ENCODE measurements at regions not wholly inside any gene's neighbourhood (a gene's known extent, or its start where the extent isn't known, plus 50 kb on each side); places are given as distances from the start of the nearest gene placed in this dataset.

- intact Hi-C loops (cut with DNase I; ENCODE audit: low total_unique reads) = no loop called here
- no peak overlapping the region for H3K27ac ChIP-seq
- no peaks in the 10 kb centered on the region for H3K9me3 ChIP-seq
- no peak overlapping the region for H3K4me3 ChIP-seq
- H3K4me1 ChIP-seq = no peaks in the 10 kb centered on the region
- TF ChIP-seq CTCF (IDR thresholded peaks at IDR 0.05) (no peak), POLR2A (IDR thresholded peaks at IDR 0.05) (no peak)
- DNase-seq = no peak
- H3K36me3 ChIP-seq = peaks cover 0 to 3% of the 10 kb centered on the region in 2 donors
- H3K27me3 ChIP-seq = no peaks in the 10 kb centered on the region
These were observed 368.4 kb downstream of the TFEC start for GRCh38 chr7:115662120-115662519.

- H3K9me3 ChIP-seq = no peaks in the 10 kb centered on the region
These were observed 372.3 kb downstream of the TFEC start for GRCh38 chr7:115658223-115658622.

GRCh38 chr7:115654384-115655214 lies 376.0 kb downstream of the TFEC start:
- no peaks in the 10 kb centered on the region for H3K9me3 ChIP-seq
- H3K4me3 ChIP-seq = no peak overlapping the region
- TF ChIP-seq POLR2A (IDR thresholded peaks at IDR 0.05) (no peak), CTCF (IDR thresholded peaks at IDR 0.05) (no peak)
- H3K36me3 ChIP-seq = peaks cover 0 to 3% of the 10 kb centered on the region in 2 donors
- no peak overlapping the region for H3K27ac ChIP-seq
- no peaks in the 10 kb centered on the region for H3K27me3 ChIP-seq
- no peaks in the 10 kb centered on the region for H3K4me1 ChIP-seq
- intact Hi-C loops (cut with DNase I; ENCODE audit: low total_unique reads) = no loop called here
- no peak for DNase-seq

More at GRCh38 chr7:115658223-115658622, 372.3 kb downstream of the TFEC start:
- Histone ChIP-seq H3K27ac (no peak overlapping the region), H3K36me3 (peaks cover 0 to 3% of the 10 kb centered on the region in 2 donors), H3K27me3 (no peaks in the 10 kb centered on the region), H3K4me3 (no peak overlapping the region), H3K4me1 (no peaks in the 10 kb centered on the region)
- TF ChIP-seq CTCF (IDR thresholded peaks at IDR 0.05) (no peak), POLR2A (IDR thresholded peaks at IDR 0.05) (no peak)
- intact Hi-C loops (cut with DNase I; ENCODE audit: low total_unique reads) = no loop called here
- DNase-seq = no peak

- H3K4me3 ChIP-seq = no peak overlapping the region
- no peaks in the 10 kb centered on the region for H3K4me1 ChIP-seq
- H3K9me3 ChIP-seq = no peaks in the 10 kb centered on the region
- no peak for DNase-seq
- H3K27me3 ChIP-seq = no peaks in the 10 kb centered on the region
- TF ChIP-seq POLR2A (IDR thresholded peaks at IDR 0.05) = no peak
- no peak for TF ChIP-seq CTCF (IDR thresholded peaks at IDR 0.05)
- H3K27ac ChIP-seq = no peak overlapping the region
- no peaks in the 10 kb centered on the region for H3K36me3 ChIP-seq
- intact Hi-C loops (cut with DNase I; ENCODE audit: low total_unique reads) = no loop called here
These were observed 381.1 kb downstream of the TFEC start for GRCh38 chr7:115649429-115649828.

- H3K36me3 ChIP-seq = no peaks in the 10 kb centered on the region
- no peak overlapping the region for H3K4me3 ChIP-seq
These were observed 382.9 kb downstream of the TFEC start for GRCh38 chr7:115647712-115648111.

More at GRCh38 chr7:115647712-115648111, 382.9 kb downstream of the TFEC start:
- DNase-seq = no peak
- no peaks in the 10 kb centered on the region for H3K27me3 ChIP-seq
- TF ChIP-seq POLR2A (IDR thresholded peaks at IDR 0.05) (no peak), CTCF (IDR thresholded peaks at IDR 0.05) (no peak)
- no peaks in the 10 kb centered on the region for H3K9me3 ChIP-seq
- H3K4me1 ChIP-seq = no peaks in the 10 kb centered on the region
- intact Hi-C loops (cut with DNase I; ENCODE audit: low total_unique reads) = no loop called here
- H3K27ac ChIP-seq = no peak overlapping the region
